ENCODE measurements at regions not wholly inside any gene's neighbourhood (a gene's known extent, or its start where the extent isn't known, plus 50 kb on each side); places are given as distances from the start of the nearest gene placed in this dataset.

- TF ChIP-seq CTCF (IDR thresholded peaks at IDR 0.05 in 2 of 3, conservative IDR thresholded peaks at IDR 0.05 in 1 of 3; ENCODE audit: control insufficient read depth in 2 of 3, extremely low read depth in 1 of 3, insufficient read depth in 1 of 3, low read depth in 3 of 3, low read length in 3 of 3) (no peak), CBX3 (IDR thresholded peaks at IDR 0.05; ENCODE audit: borderline replicate concordance, low read depth) (no peak), TARDBP (IDR thresholded peaks at IDR 0.05; ENCODE audit: borderline replicate concordance) (no peak; the same call in 1 of the 2 replicates), BCL11A (IDR thresholded peaks at IDR 0.05; ENCODE audit: low read depth, low read length) (peak; percentile 90), SIX5 (IDR thresholded peaks at IDR 0.05; ENCODE audit: low read depth, low read length, severe bottlenecking) (no peak), E2F8 (IDR thresholded peaks at IDR 0.05; ENCODE audit: low read depth, partially characterized antibody) (peak; percentile 83), PML (IDR thresholded peaks at IDR 0.05; ENCODE audit: low read length) (peak; percentile 93), DPF2 (IDR thresholded peaks at IDR 0.05) (peak; percentile 95), TCF12 (IDR thresholded peaks at IDR 0.05; ENCODE audit: low read depth, low read length) (peak; percentile 70; the same call in 1 of the 2 replicates), SRF (IDR thresholded peaks at IDR 0.05; ENCODE audit: low read depth in 2 of 2, low read length in 2 of 2) (0 out of 4 replicates have a peak, but pooled peaks of 1 of the 2 experiments have one; percentile 8), SMARCA5 (IDR thresholded peaks at IDR 0.05) (peak; percentile 86), MEF2A (IDR thresholded peaks at IDR 0.05; ENCODE audit: insufficient read depth, low read depth, low read length) (peak; percentile 99), CREM (IDR thresholded peaks at IDR 0.05; ENCODE audit: low read depth) (peak; percentile 97), ATF3 (IDR thresholded peaks at IDR 0.05; ENCODE audit: borderline replicate concordance, extremely low read depth, low read depth, low read length) (peak; percentile 60; the same call in 1 of the 2 replicates), SPI1 (IDR thresholded peaks at IDR 0.05; ENCODE audit: borderline replicate concordance, insufficient read depth, low read depth, low read length) (peak; percentile 92), NFYA (IDR thresholded peaks at IDR 0.05; ENCODE audit: borderline replicate concordance, low read depth, low read length) (no peak), BACH1 (IDR thresholded peaks at IDR 0.05; ENCODE audit: borderline replicate concordance) (peak; percentile 71; the same call in 1 of the 2 replicates), PAX8 (IDR thresholded peaks at IDR 0.05) (no peak), MTA2 (IDR thresholded peaks at IDR 0.05; ENCODE audit: low read depth) (peak; percentile 99), GABPA (IDR thresholded peaks at IDR 0.05; ENCODE audit: low read depth) (peak; percentile 76), ZBTB4 (CRISPR knock-in tag; IDR thresholded peaks at IDR 0.05) (no peak), BMI1 (IDR thresholded peaks at IDR 0.05; ENCODE audit: borderline replicate concordance) (peak; percentile 89), ESRRA (IDR thresholded peaks at IDR 0.05; ENCODE audit: low read length) (no peak), POLR2A (IDR thresholded peaks at IDR 0.05; ENCODE audit: low read depth, low read length) (no peak)
These were observed 178.6 kb upstream of the INHBA start (continued) for GRCh38 chr7:41881331-41882130.
